Esophagus (tissue), 2 donors: ENCODE measurements at regions not wholly inside any gene's neighbourhood (a gene's known extent, or its start where the extent isn't known, plus 50 kb on each side); places are given as distances from the start of the nearest gene placed in this dataset.

Source experiments
- H3K27ac ChIP-seq, 2 donors: one replicate each; pipeline ENCODE4 v1.5.1; 2013; ENCODE audit warnings: low read depth in 2 of 2, mild to moderate bottlenecking in 2 of 2, inconsistent platforms in 1 of 2, low read length in 1 of 2, moderate library complexity in 1 of 2
- H3K27me3 ChIP-seq, 2 donors: one replicate each; pipeline ENCODE4 v1.6.1; 2013; ENCODE audit warnings: low read length in 2 of 2, control low read depth in 1 of 2, mild to moderate bottlenecking in 1 of 2; ENCODE audit not compliant: insufficient read depth in 2 of 2, control insufficient read depth in 1 of 2
- H3K36me3 ChIP-seq, 2 donors: one replicate each; pipeline ENCODE4 v1.6.1; 2013; ENCODE audit warnings: low read length in 1 of 2; ENCODE audit not compliant: control insufficient read depth in 2 of 2, insufficient read depth in 2 of 2
- H3K4me1 ChIP-seq, 2 donors: one replicate each; pipeline ENCODE4 v1.6.1; 2013; ENCODE audit warnings: low read length in 1 of 2; ENCODE audit not compliant: control insufficient read depth in 2 of 2, insufficient read depth in 2 of 2
- H3K4me3 ChIP-seq, 2 donors: one replicate each; pipeline ENCODE4 v1.5.1; 2013; ENCODE audit warnings: low read length in 2 of 2, mild to moderate bottlenecking in 2 of 2, low read depth in 1 of 2, moderate library complexity in 1 of 2
- H3K9me3 ChIP-seq, 2 donors: one replicate each; pipeline ENCODE4 v1.6.1; 2013; ENCODE audit warnings: mild to moderate bottlenecking in 2 of 2, low read depth in 1 of 2, low read length in 1 of 2, moderate library complexity in 1 of 2; ENCODE audit not compliant: control insufficient read depth in 2 of 2, insufficient read depth in 1 of 2
- WGBS, 2 donors: extraction: QIAGEN DNeasy Blood & Tissue Kit; methylation state at CpG; one replicate each; pipeline ENCODE4 v1.1.7; 2013; 5-methylcytosine and 5-hydroxymethylcytosine counted together
- donor health status: healthy with polysubstance abuse.
- donor health status: Bipolar disorder and iron deficiency.

DNA sequence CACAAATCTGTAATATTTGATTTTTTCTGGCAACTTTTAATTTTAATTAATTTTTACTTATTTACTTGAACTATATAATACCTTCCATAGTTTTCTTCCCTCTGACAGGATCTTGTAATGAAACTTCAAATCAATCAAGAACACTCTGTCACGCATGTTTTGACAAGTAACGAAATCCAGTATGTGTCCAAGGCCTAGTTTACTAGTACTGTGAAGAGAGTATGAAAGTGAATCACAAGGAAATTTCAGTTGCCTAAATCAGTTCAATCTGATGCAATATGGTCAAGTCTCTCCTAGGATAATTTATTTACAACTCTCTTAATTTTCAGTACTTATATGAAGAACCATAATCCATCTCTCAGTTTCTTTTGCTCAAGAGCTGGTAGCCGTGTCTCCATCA is 1344.6 kb upstream of the ZEB2 start:
- Histone ChIP-seq H3K27me3 (no peaks in the 10 kb centered on the region), H3K4me3 (no peak overlapping the region), H3K36me3 (no peaks in the 10 kb centered on the region), H3K27ac (no peak overlapping the region), H3K4me1 (no peaks in the 10 kb centered on the region), H3K9me3 (no peaks in the 10 kb centered on the region)
- WGBS, 2 donors: 94 to 96% methylated on average over 3 of the region's 3 CpGs

DNA sequence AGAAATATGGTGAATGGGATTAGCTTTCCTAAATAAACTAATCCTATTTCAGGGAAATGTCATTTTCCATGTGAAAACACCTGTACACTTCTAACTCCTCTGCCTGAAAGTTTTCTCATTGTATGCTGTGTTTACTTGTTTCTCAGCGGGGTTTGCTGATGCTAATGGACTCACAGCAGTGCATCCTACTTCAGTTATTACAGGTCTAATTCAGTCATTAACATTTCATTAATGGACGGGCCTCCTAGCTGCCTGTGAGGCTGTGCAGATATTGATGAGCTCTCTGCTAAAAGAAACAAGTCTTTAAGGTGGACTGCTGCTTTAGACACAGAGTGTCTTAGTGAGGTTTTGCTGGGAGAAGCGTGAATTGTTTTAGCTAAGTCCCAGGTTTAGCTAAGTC is 1342.0 kb upstream of the ZEB2 start:
- no peaks in the 10 kb centered on the region for H3K27me3 ChIP-seq
- 73 to 74% methylated on average over 3 of the region's 3 CpGs for WGBS, 2 donors
- H3K27ac ChIP-seq: no peak overlapping the region
- H3K9me3 ChIP-seq: no peaks in the 10 kb centered on the region
- no peak overlapping the region for H3K4me3 ChIP-seq
- no peaks in the 10 kb centered on the region for H3K4me1 ChIP-seq
- H3K36me3 ChIP-seq: no peaks in the 10 kb centered on the region

DNA sequence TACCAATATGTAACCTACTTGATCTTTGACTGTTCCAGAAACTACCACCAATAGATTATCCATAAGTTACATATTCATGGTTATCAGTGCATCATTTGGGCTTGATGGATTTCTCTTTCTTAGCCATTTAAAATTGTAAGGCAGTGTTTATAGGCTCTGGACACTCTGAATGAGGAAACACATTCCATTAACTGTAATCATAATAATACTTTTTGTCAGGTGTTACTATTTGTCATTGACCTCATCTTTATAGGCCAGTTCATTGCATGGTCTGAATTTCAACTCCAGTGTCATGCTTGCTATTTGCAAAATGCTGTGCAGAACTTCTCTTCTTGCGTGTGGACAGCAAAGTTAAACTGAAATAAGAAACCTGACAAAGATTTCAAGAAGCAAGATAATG is 1340.2 kb upstream of the ZEB2 start:
- 72 to 87% methylated on average over 1 of the region's 1 CpG for WGBS, 2 donors

DNA sequence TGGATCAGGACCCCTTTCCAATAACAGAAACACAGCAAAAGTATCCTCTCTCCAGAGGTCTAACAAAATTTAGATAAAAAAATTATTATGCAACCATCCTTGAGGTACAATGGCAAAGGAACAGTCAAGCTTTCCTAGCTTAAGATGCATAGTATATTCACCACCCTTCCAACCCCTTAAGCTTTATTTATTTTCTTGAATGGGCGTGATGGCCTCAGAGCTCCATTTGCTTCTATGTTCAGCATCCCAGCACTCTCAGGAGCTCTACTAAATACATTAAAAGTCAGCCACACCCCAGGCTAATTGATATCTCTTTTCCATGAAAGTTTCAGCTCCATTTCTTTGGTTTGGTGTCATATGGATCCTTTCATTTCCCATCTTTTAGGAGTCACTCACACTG is 1335.2 kb upstream of the ZEB2 start:
- Histone ChIP-seq H3K27me3 (no peaks in the 10 kb centered on the region), H3K36me3 (no peaks in the 10 kb centered on the region), H3K9me3 (no peaks in the 10 kb centered on the region), H3K27ac (no peak overlapping the region), H3K4me1 (no peaks in the 10 kb centered on the region), H3K4me3 (no peak overlapping the region)
- WGBS, 2 donors: 86 to 88% methylated on average over 1 of the region's 1 CpG

More for the DNA sequence above, 1340.2 kb upstream of the ZEB2 start:
- no peaks in the 10 kb centered on the region for H3K4me1 ChIP-seq
- no peaks in the 10 kb centered on the region for H3K36me3 ChIP-seq
- no peaks in the 10 kb centered on the region for H3K27me3 ChIP-seq
- no peak overlapping the region for H3K4me3 ChIP-seq
- H3K9me3 ChIP-seq: no peaks in the 10 kb centered on the region
- H3K27ac ChIP-seq: no peak overlapping the region

- H3K27me3 ChIP-seq: no peaks in the 10 kb centered on the region
- no peaks in the 10 kb centered on the region for H3K36me3 ChIP-seq
- no peaks in the 10 kb centered on the region for H3K9me3 ChIP-seq
- no peaks in the 10 kb centered on the region for H3K4me1 ChIP-seq
- no peak overlapping the region for H3K4me3 ChIP-seq
- WGBS, 2 donors: 90 to 93% methylated on average over 4 of the region's 4 CpGs
- H3K27ac ChIP-seq: no peak overlapping the region
These were observed 1334.3 kb upstream of the ZEB2 start for GRCh38 chr2:145854039-145854755.

DNA sequence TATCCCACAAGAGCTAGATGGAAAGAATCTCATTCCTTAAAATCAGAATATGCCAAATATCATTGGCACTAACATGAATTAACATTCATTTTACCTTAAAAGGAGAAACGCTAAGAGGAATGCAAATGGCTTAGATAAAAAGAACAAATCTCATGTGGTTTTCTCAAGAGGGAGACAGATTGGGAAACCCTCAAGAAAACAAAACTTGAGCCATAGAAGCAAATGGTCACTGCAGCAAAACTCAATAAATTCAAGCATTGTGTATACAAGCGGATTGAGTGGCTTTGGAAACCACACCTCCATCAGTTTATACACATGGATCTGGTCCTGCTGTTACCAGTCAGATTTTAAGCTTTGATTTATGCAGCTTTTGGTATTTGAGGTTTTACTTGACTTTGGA is 1331.8 kb upstream of the ZEB2 start:
- no peaks in the 10 kb centered on the region for H3K36me3 ChIP-seq
- no peak overlapping the region for H3K4me3 ChIP-seq
- 75 to 87% methylated on average over 2 of the region's 2 CpGs for WGBS, 2 donors
- no peak overlapping the region for H3K27ac ChIP-seq
- no peaks in the 10 kb centered on the region for H3K9me3 ChIP-seq
- H3K4me1 ChIP-seq: no peaks in the 10 kb centered on the region
- no peaks in the 10 kb centered on the region for H3K27me3 ChIP-seq

- H3K4me3 ChIP-seq: no peak overlapping the region
- H3K9me3 ChIP-seq: no peaks in the 10 kb centered on the region
- no peak overlapping the region for H3K27ac ChIP-seq
- H3K36me3 ChIP-seq: no peaks in the 10 kb centered on the region
- H3K4me1 ChIP-seq: no peaks in the 10 kb centered on the region
- 89 to 90% methylated on average over 4 of the region's 4 CpGs for WGBS, 2 donors
- no peaks in the 10 kb centered on the region for H3K27me3 ChIP-seq
These were observed 1329.5 kb upstream of the ZEB2 start for GRCh38 chr2:145849466-145849865.

GRCh38 chr2:145846982-145847381 is 1327.1 kb upstream of the ZEB2 start:
- Histone ChIP-seq H3K27me3 (no peaks in the 10 kb centered on the region), H3K36me3 (no peaks in the 10 kb centered on the region), H3K4me3 (no peak overlapping the region), H3K27ac (no peak overlapping the region), H3K4me1 (no peaks in the 10 kb centered on the region), H3K9me3 (no peaks in the 10 kb centered on the region)
- 28 to 52% methylated on average over 4 of the region's 4 CpGs for WGBS, 2 donors

GRCh38 chr2:145845923-145846322 is 1326.0 kb upstream of the ZEB2 start:
- Histone ChIP-seq H3K27me3 (no peaks in the 10 kb centered on the region), H3K4me3 (no peak overlapping the region), H3K9me3 (no peaks in the 10 kb centered on the region), H3K36me3 (no peaks in the 10 kb centered on the region), H3K27ac (no peak overlapping the region), H3K4me1 (no peaks in the 10 kb centered on the region)
- 68 to 69% methylated on average over 3 of the region's 3 CpGs for WGBS, 2 donors

GRCh38 chr2:145845207-145845894 is 1325.4 kb upstream of the ZEB2 start:
- WGBS, 2 donors: 66 to 67% methylated on average over 2 of the region's 2 CpGs
- no peaks in the 10 kb centered on the region for H3K9me3 ChIP-seq
- H3K36me3 ChIP-seq: no peaks in the 10 kb centered on the region
- no peak overlapping the region for H3K27ac ChIP-seq
- H3K27me3 ChIP-seq: no peaks in the 10 kb centered on the region
- H3K4me1 ChIP-seq: no peaks in the 10 kb centered on the region
- no peak overlapping the region for H3K4me3 ChIP-seq
